Neuronal stem cell (in vitro differentiated cells): ENCODE measurements at regions not wholly inside any gene's neighbourhood (a gene's known extent, or its start where the extent isn't known, plus 50 kb on each side); places are given as distances from the start of the nearest gene placed in this dataset.

ENCODE experiments used
- DNase-seq: peaks from one replicate; pipeline ENCODE4 v3.0.0-alpha.2; 2013; ENCODE audit warnings: low spot score
- H2AFZ ChIP-seq: one replicate; pipeline ENCODE4 v1.6.1; 2013; ENCODE audit warnings: mild to moderate bottlenecking, low read length, inconsistent platforms
- H2AK5ac ChIP-seq: 2 replicates; pipeline ENCODE4 v1.6.1; 2013; ENCODE audit warnings: low read depth, mild to moderate bottlenecking, inconsistent platforms, low read length, moderate library complexity, mixed read lengths
- H2BK120ac ChIP-seq: 2 replicates; pipeline ENCODE4 v1.6.1; 2013; ENCODE audit warnings: low read depth, mild to moderate bottlenecking, inconsistent platforms, low read length, moderate library complexity, mixed read lengths
- H2BK12ac ChIP-seq: one replicate; pipeline ENCODE4 v1.6.1; 2013; ENCODE audit warnings: low read length, inconsistent platforms
- H2BK15ac ChIP-seq: 2 replicates; pipeline ENCODE4 v1.6.1; 2013; ENCODE audit warnings: mild to moderate bottlenecking, low read length, inconsistent platforms, mixed read lengths
- H2BK5ac ChIP-seq: one replicate; pipeline ENCODE4 v1.6.1; 2013; ENCODE audit warnings: inconsistent platforms, mild to moderate bottlenecking, low read length, moderate library complexity
- H3K14ac ChIP-seq: one replicate; pipeline ENCODE4 v1.6.1; 2013; ENCODE audit warnings: low read length, inconsistent platforms
- H3K18ac ChIP-seq: 2 replicates; pipeline ENCODE4 v1.6.1; 2013; ENCODE audit warnings: low read length, inconsistent platforms
- H3K23ac ChIP-seq: 2 replicates; pipeline ENCODE4 v1.6.1; 2013; ENCODE audit warnings: low read depth, mild to moderate bottlenecking, mixed read lengths, low read length, inconsistent platforms; ENCODE audit not compliant: poor library complexity
- H3K27ac ChIP-seq: replicated peaks from 3 replicates; pipeline ENCODE4 v1.5.1; 2013; ENCODE audit warnings: low read length, inconsistent platforms
- H3K27me3 ChIP-seq, 3 experiments: 2 replicates each; pipeline ENCODE4 v1.6.1; 2013; ENCODE audit warnings: low read length in 3 of 3, mild to moderate bottlenecking in 2 of 3, inconsistent platforms in 1 of 3, low read depth in 1 of 3, mixed read lengths in 1 of 3, moderate library complexity in 1 of 3; ENCODE audit not compliant: control insufficient read depth in 3 of 3, insufficient read depth in 3 of 3
- H3K36me3 ChIP-seq, 2 donors: replicated peaks in 1 of 2; 2 replicates each; pipeline ENCODE4 v1.6.1; 2013; ENCODE audit warnings: low read length in 2 of 2; ENCODE audit not compliant: control insufficient read depth in 2 of 2, insufficient read depth in 2 of 2
- H3K4ac ChIP-seq: 2 replicates; pipeline ENCODE4 v1.6.1; 2013; ENCODE audit warnings: inconsistent platforms, mild to moderate bottlenecking, low read length, moderate library complexity
- H3K4me1 ChIP-seq, 2 donors: 1 replicate in 1 of 2; 2 replicates in 1 of 2; pipeline ENCODE4 v1.6.1; 2013; ENCODE audit warnings: low read length in 2 of 2, low read depth in 1 of 2; ENCODE audit not compliant: control insufficient read depth in 2 of 2, insufficient read depth in 1 of 2
- H3K4me2 ChIP-seq: one replicate; pipeline ENCODE4 v1.6.1; 2013; ENCODE audit warnings: mild to moderate bottlenecking, low read length, inconsistent platforms; ENCODE audit not compliant: insufficient read depth, poor library complexity, severe bottlenecking
- H3K4me3 ChIP-seq, 2 donors: 2 replicates each; pipeline ENCODE4 v1.5.1; 2013; ENCODE audit warnings: low read length in 2 of 2, mild to moderate bottlenecking in 2 of 2, inconsistent platforms in 1 of 2, moderate library complexity in 1 of 2
- H3K79me1 ChIP-seq: one replicate; pipeline ENCODE4 v1.6.1; 2013; ENCODE audit warnings: low read depth, mild to moderate bottlenecking, inconsistent platforms, low read length, moderate library complexity
- H3K9ac ChIP-seq: one replicate; pipeline ENCODE4 v1.6.1; 2013; ENCODE audit warnings: mild to moderate bottlenecking, low read depth, low read length, inconsistent platforms; ENCODE audit not compliant: poor library complexity
- H3K9me3 ChIP-seq, 2 donors: replicated peaks in 1 of 2; 2 replicates each; pipeline versions ENCODE3 to v1.6.1; 2013; ENCODE audit warnings: low read length in 2 of 2, mild to moderate bottlenecking in 2 of 2, inconsistent platforms in 1 of 2, low read depth in 1 of 2, mixed read lengths in 1 of 2, moderate library complexity in 1 of 2; ENCODE audit not compliant: control insufficient read depth in 2 of 2, insufficient read depth in 1 of 2
- H4K8ac ChIP-seq: one replicate; pipeline ENCODE4 v1.6.1; 2013; ENCODE audit warnings: low read depth, mild to moderate bottlenecking, inconsistent platforms, low read length, moderate library complexity
- H4K91ac ChIP-seq: one replicate; pipeline ENCODE4 v1.6.1; 2013; ENCODE audit warnings: low read length, low read depth, mild to moderate bottlenecking, inconsistent platforms; ENCODE audit not compliant: poor library complexity
- WGBS, 2 donors: extraction: QIAGEN DNeasy Blood & Tissue Kit; methylation state at CpG; one replicate each; pipeline ENCODE4 v1.1.7; 2013; ENCODE audit warnings: missing lambda C conversion rate in 2 of 2, mixed read lengths in 1 of 2; ENCODE audit not compliant: insufficient read length in 2 of 2, insufficient replicate concordance in 1 of 2; ENCODE audit errors: extremely low coverage in 2 of 2; 5-methylcytosine and 5-hydroxymethylcytosine counted together

GRCh38 chr17:11182430-11182829 lies 58.6 kb upstream of the SHISA6 start:
- H3K18ac ChIP-seq = no peak overlapping the region
- H3K4ac ChIP-seq = no peak overlapping the region
- peaks cover 0 to 3% of the 10 kb centered on the region in 2 donors for H3K4me1 ChIP-seq
- H4K91ac ChIP-seq = no peak overlapping the region
- no peak for DNase-seq
- no peak overlapping the region for H3K9ac ChIP-seq
- H3K23ac ChIP-seq = no peak overlapping the region
- H2BK120ac ChIP-seq = no peak overlapping the region
- no peak overlapping the region for H2BK12ac ChIP-seq
- no peak overlapping the region for H3K27ac ChIP-seq
- no CpG with 5 or more reads among the region's 3 CpGs for WGBS, 2 donors
- no peak overlapping the region for H3K4me2 ChIP-seq
- no peak overlapping the region for H2AK5ac ChIP-seq
- no peaks in the 10 kb centered on the region for H3K36me3 ChIP-seq
- no peak overlapping the region for H3K4me3 ChIP-seq
- no peak overlapping the region for H2BK15ac ChIP-seq
- H2AFZ ChIP-seq = no peak overlapping the region
- no peaks in the 10 kb centered on the region for H3K79me1 ChIP-seq
- no peaks in the 10 kb centered on the region for H3K9me3 ChIP-seq
- no peak overlapping the region for H3K14ac ChIP-seq
- H4K8ac ChIP-seq = no peak overlapping the region
- H3K27me3 ChIP-seq = no peaks in the 10 kb centered on the region
- no peak overlapping the region for H2BK5ac ChIP-seq

DNA sequence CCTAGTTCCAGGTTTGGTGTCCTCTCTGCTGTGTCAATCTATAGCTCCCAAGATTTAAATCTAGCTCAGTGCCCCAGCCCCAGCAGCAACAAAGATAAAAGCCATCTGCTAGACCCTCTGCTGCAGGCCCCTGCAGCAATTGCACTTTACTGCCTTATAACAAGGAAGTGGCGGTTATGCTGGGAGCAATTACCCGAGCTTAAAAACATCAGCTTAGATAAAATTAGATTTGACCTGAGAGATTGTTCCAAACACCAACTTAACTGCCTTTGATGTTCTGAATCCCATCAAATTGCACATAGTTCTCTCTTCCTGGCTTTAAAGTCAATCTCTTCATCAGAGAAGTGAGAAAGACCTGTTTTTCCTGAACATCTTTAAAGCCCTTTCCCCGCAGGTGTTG lies 62.4 kb upstream of the SHISA6 start:
- H3K36me3 ChIP-seq = no peaks in the 10 kb centered on the region
- H3K18ac ChIP-seq = no peak overlapping the region
- H2BK120ac ChIP-seq = no peak overlapping the region
- no peak overlapping the region for H2BK15ac ChIP-seq
- no peaks in the 10 kb centered on the region for H3K9me3 ChIP-seq
- no peak overlapping the region for H4K91ac ChIP-seq
- H3K4ac ChIP-seq = no peak overlapping the region
- no peak overlapping the region for H3K23ac ChIP-seq
- no peak for DNase-seq
- H2BK12ac ChIP-seq = no peak overlapping the region
- no peaks in the 10 kb centered on the region for H3K79me1 ChIP-seq
- H4K8ac ChIP-seq = no peak overlapping the region
- no peak overlapping the region for H2BK5ac ChIP-seq
- H3K4me3 ChIP-seq = no peak overlapping the region
- no peak overlapping the region for H3K4me2 ChIP-seq
- H3K27me3 ChIP-seq = no peaks in the 10 kb centered on the region
- H3K27ac ChIP-seq = no peak overlapping the region
- no peak overlapping the region for H2AFZ ChIP-seq
- WGBS, 2 donors = no CpG with 5 or more reads among the region's 3 CpGs
- H3K4me1 ChIP-seq = peaks cover 0 to 3% of the 10 kb centered on the region in 2 donors
- no peak overlapping the region for H3K14ac ChIP-seq
- no peak overlapping the region for H2AK5ac ChIP-seq
- H3K9ac ChIP-seq = no peak overlapping the region

DNA sequence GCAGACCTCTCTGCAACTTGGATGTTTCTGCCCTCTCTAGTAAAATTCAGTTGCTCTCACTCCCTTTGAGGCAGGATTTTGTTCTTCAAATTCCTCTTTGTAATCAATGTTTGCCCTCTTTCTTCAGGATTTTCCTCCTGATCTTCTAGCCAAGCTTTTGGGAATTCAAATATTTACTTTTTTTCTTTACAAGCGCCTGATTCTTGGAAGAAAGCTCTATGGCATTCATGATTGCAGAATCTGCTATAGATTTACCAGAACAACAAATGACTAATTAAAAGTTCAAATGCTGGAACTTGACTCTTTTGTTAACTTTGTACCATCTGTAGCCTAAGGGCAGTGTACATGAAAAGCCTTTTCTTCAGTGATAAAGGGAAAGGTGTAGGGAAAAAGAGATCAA lies 63.7 kb upstream of the SHISA6 start:
- Histone ChIP-seq H3K79me1 (no peaks in the 10 kb centered on the region), H3K27me3 (no peaks in the 10 kb centered on the region), H3K14ac (no peak overlapping the region), H4K91ac (no peak overlapping the region), H3K9me3 (no peaks in the 10 kb centered on the region), H3K27ac (no peak overlapping the region), H3K4ac (no peak overlapping the region), H3K4me3 (no peak overlapping the region), H4K8ac (no peak overlapping the region), H2AFZ (no peak overlapping the region), H2BK120ac (no peak overlapping the region), H2BK5ac (no peak overlapping the region), H3K36me3 (no peaks in the 10 kb centered on the region), H2BK15ac (no peak overlapping the region), H2BK12ac (no peak overlapping the region), H3K4me2 (no peak overlapping the region), H3K23ac (no peak overlapping the region), H3K4me1 (peaks cover 0 to under 1% of the 10 kb centered on the region in 2 donors), H3K18ac (no peak overlapping the region), H2AK5ac (no peak overlapping the region), H3K9ac (no peak overlapping the region)
- no CpG with 5 or more reads among the region's 1 CpG for WGBS, 2 donors
- DNase-seq = no peak

GRCh38 chr17:11176549-11176948 lies 64.5 kb upstream of the SHISA6 start:
- Histone ChIP-seq H4K91ac (no peak overlapping the region), H3K9ac (no peak overlapping the region), H3K23ac (no peak overlapping the region), H3K79me1 (no peaks in the 10 kb centered on the region), H2BK15ac (no peak overlapping the region), H3K9me3 (no peaks in the 10 kb centered on the region), H3K18ac (no peak overlapping the region), H3K27me3 (no peaks in the 10 kb centered on the region), H2BK12ac (no peak overlapping the region), H3K4me2 (no peak overlapping the region), H3K27ac (no peak overlapping the region), H4K8ac (no peak overlapping the region), H3K4me1 (no peaks in the 10 kb centered on the region), H2AK5ac (no peak overlapping the region), H2BK5ac (no peak overlapping the region), H2BK120ac (no peak overlapping the region), H3K14ac (no peak overlapping the region), H2AFZ (no peak overlapping the region), H3K36me3 (no peaks in the 10 kb centered on the region), H3K4me3 (no peak overlapping the region), H3K4ac (no peak overlapping the region)
- WGBS, 2 donors = no CpG with 5 or more reads among the region's 7 CpGs
- DNase-seq = no peak
